Endothelial cell of umbilical vein (primary cell): ENCODE measurements at regions not wholly inside any gene's neighbourhood (a gene's known extent, or its start where the extent isn't known, plus 50 kb on each side); places are given as distances from the start of the nearest gene placed in this dataset.
"Not testable (repeated sequence)": the region's sequence is repeated elsewhere in the genome, so short reads cannot be mapped to it uniquely, and the experiment has no call there.

Experiments
- BruUV-seq: library from RNA; stranded (reverse); fragments of 400-500 nt; replicated peaks from 2 replicates; lab custom pipeline; 2021; lab: Mats Ljungman, UMichigan
- CTCF ChIA-PET: fragments of 300-600, 350-600 bp; sonication (Branson Sonifier 250); formaldehyde crosslinking; loops from one replicate; lab custom pipeline; 2021; ENCODE audit warnings: antibody characterized with exemption, inconsistent platforms; lab: Charles Lee
- POLR2A ChIA-PET: fragments of 300-600, 350-600 bp; sonication (Branson Sonifier 250); formaldehyde crosslinking; loops from one replicate; lab custom pipeline; 2021; ENCODE audit warnings: antibody characterized with exemption, inconsistent platforms; lab: Charles Lee
- DNase-seq: peaks from one replicate; pipeline ENCODE4 v3.0.0-alpha.2; 2011; ENCODE audit warnings: low read depth, low spot score
- FAIRE-seq: peaks from 2 replicates; lab custom pipeline; 2011; peaks lifted over from hg19 to GRCh38; lab: Jason Lieb, UNC
- H2AFZ ChIP-seq: 2 replicates; pipeline ENCODE4 v1.6.0; 2012; ENCODE audit warnings: low read depth, low read length, control low read depth, inconsistent platforms
- H3K27ac ChIP-seq: 2 replicates; pipeline ENCODE4 v1.5.1; 2011; ENCODE audit warnings: low read depth, mild to moderate bottlenecking, control low read depth, low read length, moderate library complexity; ENCODE audit not compliant: insufficient read depth
- H3K27me3 ChIP-seq, 2 experiments: 2 replicates each; pipeline versions ENCODE4 v1.6.0 to v1.6.1; 2011; ENCODE audit warnings: low read length in 2 of 2, mixed read lengths in 1 of 2; ENCODE audit not compliant: control insufficient read depth in 2 of 2, insufficient read depth in 2 of 2
- H3K36me3 ChIP-seq, 2 experiments: 2 replicates in 1 of 2; 3 replicates in 1 of 2; pipeline ENCODE4 v1.5.1; 2011; ENCODE audit warnings: low read length in 2 of 2, mild to moderate bottlenecking in 1 of 2, moderate library complexity in 1 of 2; ENCODE audit not compliant: control insufficient read depth in 2 of 2, insufficient read depth in 2 of 2; ENCODE audit errors: extremely low read depth in 1 of 2
- H3K4me1 ChIP-seq: 3 replicates; pipeline ENCODE4 v1.5.1; 2011; ENCODE audit warnings: mild to moderate bottlenecking, low read length; ENCODE audit not compliant: control insufficient read depth, insufficient read depth; ENCODE audit errors: extremely low read depth
- H3K4me2 ChIP-seq: 2 replicates; pipeline ENCODE4 v1.6.1; 2011; ENCODE audit warnings: low read length, control low read depth, mixed read lengths; ENCODE audit not compliant: insufficient read depth
- H3K4me3 ChIP-seq, 3 experiments: fragments of 200-600 bp in 1 of 3; sonication (generic), shearing (Covaris generic) in 1 of 3; replicated peaks in 1 of 3; 2 replicates each; pipeline ENCODE4 v1.5.1; 2011 to 2016; ENCODE audit warnings: control low read depth in 3 of 3, low read length in 3 of 3, mild to moderate bottlenecking in 2 of 3, inconsistent platforms in 1 of 3, low read depth in 1 of 3, moderate library complexity in 1 of 3; ENCODE audit not compliant: insufficient read depth in 1 of 3
- H3K79me2 ChIP-seq: 2 replicates; pipeline ENCODE4 v1.6.0; 2012; ENCODE audit warnings: low read length, inconsistent platforms; ENCODE audit not compliant: control insufficient read depth, insufficient read depth
- H3K9ac ChIP-seq: replicated peaks from 2 replicates; pipeline ENCODE3; 2011; ENCODE audit warnings: low read length, control low read depth; ENCODE audit not compliant: insufficient read depth; ENCODE audit errors: extremely low read depth
- H3K9me1 ChIP-seq: replicated peaks from 3 replicates; pipeline ENCODE4 v1.6.0; 2011; ENCODE audit warnings: mild to moderate bottlenecking, low read length; ENCODE audit not compliant: control insufficient read depth, insufficient read depth; ENCODE audit errors: extremely low read depth
- H3K9me3 ChIP-seq: replicated peaks from 2 replicates; pipeline ENCODE4 v1.5.1; 2012; ENCODE audit warnings: low read length, inconsistent platforms; ENCODE audit not compliant: control insufficient read depth, insufficient read depth
- H4K20me1 ChIP-seq: replicated peaks from 2 replicates; pipeline ENCODE3; 2011; ENCODE audit warnings: mild to moderate bottlenecking, low read length; ENCODE audit not compliant: control insufficient read depth, insufficient read depth; ENCODE audit errors: extremely low read depth
- CTCF ChIP-seq, 2 donors: IDR thresholded peaks; 1 replicate in 1 of 2; 2 replicates in 1 of 2; pipeline ENCODE4 v1.5.1; 2011; ENCODE audit warnings: low read length in 2 of 2, mild to moderate bottlenecking in 2 of 2, moderate library complexity in 2 of 2, control low read depth in 1 of 2, inconsistent platforms in 1 of 2, low read depth in 1 of 2; ENCODE audit not compliant: insufficient read depth in 1 of 2; ENCODE audit errors: extremely low read depth in 1 of 2
- EZH2 ChIP-seq: IDR thresholded peaks from 2 replicates; pipeline ENCODE4 v1.6.1; 2012; ENCODE audit warnings: borderline replicate concordance, low read depth, mild to moderate bottlenecking, moderate library complexity, low read length, inconsistent platforms; ENCODE audit not compliant: severe bottlenecking
- FOS ChIP-seq: IDR thresholded peaks from 2 replicates; pipeline ENCODE4 v1.6.1; 2011; ENCODE audit warnings: mild to moderate bottlenecking, low read length, moderate library complexity, borderline replicate concordance; ENCODE audit not compliant: insufficient read depth
- GATA2 ChIP-seq: IDR thresholded peaks from 2 replicates; pipeline ENCODE4 v1.7.0; 2011; ENCODE audit warnings: low read depth, mild to moderate bottlenecking, moderate library complexity, mixed read lengths, low read length; ENCODE audit not compliant: insufficient read length, insufficient read depth
- JUN ChIP-seq: IDR thresholded peaks from 2 replicates; pipeline ENCODE4 v1.6.1; 2011; ENCODE audit warnings: borderline replicate concordance, low read depth; ENCODE audit not compliant: insufficient read length, insufficient read depth
- MAX ChIP-seq: IDR thresholded peaks from 2 replicates; pipeline ENCODE4 v1.6.1; 2011; ENCODE audit not compliant: insufficient read depth, insufficient read length
- MYC ChIP-seq: IDR thresholded peaks from one replicate; pipeline ENCODE4 v1.6.1; 2011; ENCODE audit warnings: mild to moderate bottlenecking, low read depth, low read length
- POLR2A ChIP-seq: IDR thresholded peaks from 2 replicates; pipeline ENCODE4 v1.6.1; 2012; ENCODE audit warnings: low read depth, mild to moderate bottlenecking, control low read depth, low read length
- POLR2AphosphoS5 ChIP-seq: IDR thresholded peaks from 2 replicates; pipeline ENCODE4 v1.6.1; 2012; ENCODE audit warnings: low read depth, mild to moderate bottlenecking, control low read depth, low read length, moderate library complexity; ENCODE audit not compliant: insufficient read depth
- dilution Hi-C: fragments of 300-500 bp; cut with MboI; formaldehyde crosslinking; loops from one replicate; pipeline ENCODE4 v1.15.0; 2019; ENCODE audit warnings: low sequenced_read_pairs; ENCODE audit not compliant: extremely low pct_ligation_motif_present
- intact Hi-C: fragments of 100-400 bp; cut with micrococcal nuclease; formaldehyde crosslinking; loops from one replicate; pipeline ENCODE4 v1.10.0; 2022

GRCh38 chr3:18179521-18179920 is 245.6 kb downstream of the SATB1 start:
- Histone ChIP-seq H3K79me2 (no peaks in the 10 kb centered on the region), H3K9me3 (peaks cover 6% of the 10 kb centered on the region), H3K36me3 (no peaks in the 10 kb centered on the region), H3K27me3 (no peaks in the 10 kb centered on the region), H3K4me3 (no peak overlapping the region), H3K4me1 (no peaks in the 10 kb centered on the region), H2AFZ (no peak overlapping the region), H3K27ac (no peak overlapping the region), H3K9ac (no peak overlapping the region), H3K4me2 (no peak overlapping the region), H4K20me1 (no peaks in the 10 kb centered on the region), H3K9me1 (no peaks in the 10 kb centered on the region)
- ChIA-PET CTCF (no interaction called here), POLR2A (no interaction called here)
- no peak for TF ChIP-seq GATA2
- no TSS peak for BruUV-seq
- FAIRE-seq, result no peak
- dilution Hi-C loops, result no loop called here
- DNase-seq, result no peak
- intact Hi-C loops, result no loop called here

- H4K20me1 ChIP-seq, result no peaks in the 10 kb centered on the region
- no peaks in the 10 kb centered on the region for H3K9me1 ChIP-seq
- no peak overlapping the region for H3K27ac ChIP-seq
- peaks cover 6% of the 10 kb centered on the region for H3K9me3 ChIP-seq
- H3K9ac ChIP-seq, result no peak overlapping the region
- ChIA-PET CTCF (no interaction called here), POLR2A (no interaction called here)
- no peak overlapping the region for H2AFZ ChIP-seq
- no peaks in the 10 kb centered on the region for H3K4me1 ChIP-seq
- H3K4me3 ChIP-seq, result no peak overlapping the region
- no peaks in the 10 kb centered on the region for H3K27me3 ChIP-seq
- no peaks in the 10 kb centered on the region for H3K79me2 ChIP-seq
- dilution Hi-C loops, result no loop called here
- intact Hi-C loops, result no loop called here
- no TSS peak for BruUV-seq
- FAIRE-seq, result no peak
- no peak for DNase-seq
- no peak for TF ChIP-seq POLR2A
- no peak for TF ChIP-seq CTCF (IDR thresholded peaks at IDR 0.05; ENCODE audit: extremely low read depth in 1 of 2, insufficient read depth in 1 of 2, low read depth in 1 of 2, low read length in 2 of 2)
- no peak for TF ChIP-seq POLR2AphosphoS5
- TF ChIP-seq MAX, result no peak
- no peak for TF ChIP-seq MYC
- no peak for TF ChIP-seq GATA2
- no peak for TF ChIP-seq EZH2
- TF ChIP-seq JUN, result no peak
- TF ChIP-seq FOS, result no peak
- no peaks in the 10 kb centered on the region for H3K36me3 ChIP-seq
- no peak overlapping the region for H3K4me2 ChIP-seq
Observed at GRCh38 chr3:18177271-18177670, 247.9 kb downstream of the SATB1 start.

- H3K79me2 ChIP-seq, FAIRE-seq, H3K9me1 ChIP-seq, H3K4me2 ChIP-seq, H4K20me1 ChIP-seq, CTCF ChIA-PET, H3K9ac ChIP-seq, BruUV-seq, H3K27ac ChIP-seq, intact Hi-C loops, H2AFZ ChIP-seq, H3K36me3 ChIP-seq, POLR2A ChIA-PET, H3K9me3 ChIP-seq, H3K4me1 ChIP-seq, H3K27me3 ChIP-seq, DNase-seq, dilution Hi-C loops, H3K4me3 ChIP-seq: not testable (repeated sequence)
Observed at GRCh38 chr3:18173891-18174290, 251.2 kb downstream of the SATB1 start.
